NCI-H2196 treated with DMSO at 0.1 percent for 48 hours (cell line): ENCODE measurements at regions not wholly inside any gene's neighbourhood (a gene's known extent, or its start where the extent isn't known, plus 50 kb on each side); places are given as distances from the start of the nearest gene placed in this dataset.
"Not testable (repeated sequence)": the region's sequence is repeated elsewhere in the genome, so short reads cannot be mapped to it uniquely, and the experiment has no call there.

Source experiments
- DNase-seq: peaks from one replicate; lab custom pipeline; 2025; ENCODE audit not compliant: unreplicated experiment; lab: John Stamatoyannopoulos, UW

- DNase-seq: no peak
These were observed 218.1 kb upstream of the FAM78B start for GRCh38 chr1:166384948-166385347.

- DNase-seq: no peak
These were observed 223.7 kb upstream of the FAM78B start for GRCh38 chr1:166390366-166391033.

- no peak for DNase-seq
These were observed 224.7 kb upstream of the FAM78B start for GRCh38 chr1:166391279-166392066.

- DNase-seq: no peak
These were observed 228.9 kb upstream of the FAM78B start for GRCh38 chr1:166395729-166396128.

GRCh38 chr1:166409253-166410082, 242.7 kb upstream of the FAM78B start:
- not testable (repeated sequence) for DNase-seq

GRCh38 chr1:166410083-166410385, 243.2 kb upstream of the FAM78B start:
- no peak for DNase-seq

GRCh38 chr1:166416831-166417230, 250.0 kb upstream of the FAM78B start:
- not testable (repeated sequence) for DNase-seq

GRCh38 chr1:166418344-166418933, 251.6 kb upstream of the FAM78B start:
- no peak for DNase-seq

GRCh38 chr1:166422586-166422985, 255.8 kb upstream of the FAM78B start:
- not testable (repeated sequence) for DNase-seq

- no peak for DNase-seq
These were observed 265.9 kb upstream of the FAM78B start for GRCh38 chr1:166432655-166433054.

- not testable (repeated sequence) for DNase-seq
These were observed 266.9 kb upstream of the FAM78B start for GRCh38 chr1:166433404-166434304.

GRCh38 chr1:166457700-166458099, 290.9 kb upstream of the FAM78B start:
- no peak for DNase-seq

GRCh38 chr1:166464333-166464732, 297.5 kb upstream of the FAM78B start:
- DNase-seq: no peak

- DNase-seq: no peak
These were observed 303.2 kb upstream of the FAM78B start for GRCh38 chr1:166470014-166470413.

- DNase-seq: no peak
These were observed 303.6 kb upstream of the FAM78B start for GRCh38 chr1:166470441-166470840.

- DNase-seq: no peak
These were observed 304.6 kb upstream of the FAM78B start for GRCh38 chr1:166471359-166471758.

GRCh38 chr1:166479052-166479631, 312.3 kb upstream of the FAM78B start:
- DNase-seq: peak; percentile 9

GRCh38 chr1:166484471-166484870, 317.7 kb upstream of the FAM78B start:
- DNase-seq: no peak

GRCh38 chr1:166484871-166485270, 318.1 kb upstream of the FAM78B start:
- DNase-seq: no peak

GRCh38 chr1:166485620-166486019, 318.8 kb upstream of the FAM78B start:
- DNase-seq: no peak
